HG03442 (cell line): ENCODE measurements at regions not wholly inside any gene's neighbourhood (a gene's known extent, or its start where the extent isn't known, plus 50 kb on each side); places are given as distances from the start of the nearest gene placed in this dataset.

Experiments
- ATAC-seq: cut with Tn5 transposase; IDR thresholded peaks from one replicate; pipeline ENCODE4 v1.9.1; 2021; ENCODE audit warnings: mild to moderate bottlenecking, moderate library complexity; ENCODE audit not compliant: unreplicated experiment

GRCh38 chr22:49366437-49366836 is 461.2 kb downstream of the BRD1 start:
- ATAC-seq, result no peak

GRCh38 chr22:49365910-49366309 is 461.8 kb downstream of the BRD1 start:
- no peak for ATAC-seq

- ATAC-seq, result no peak
Measured at GRCh38 chr22:49365191-49365837, 462.4 kb downstream of the BRD1 start.

GRCh38 chr22:49364398-49364797 is 463.3 kb downstream of the BRD1 start:
- ATAC-seq, result no peak

- ATAC-seq, result no peak
Measured at GRCh38 chr22:49363526-49364230, 464.0 kb downstream of the BRD1 start.

- no peak for ATAC-seq
Measured at GRCh38 chr22:49362211-49362839, 465.3 kb downstream of the BRD1 start.

GRCh38 chr22:49361164-49361563 is 466.5 kb downstream of the BRD1 start:
- no peak for ATAC-seq

GRCh38 chr22:49360746-49361145 is 466.9 kb downstream of the BRD1 start:
- ATAC-seq, result no peak

GRCh38 chr22:49359076-49359475 is 468.6 kb downstream of the BRD1 start:
- no peak for ATAC-seq

GRCh38 chr22:49357661-49358440 is 469.8 kb downstream of the BRD1 start:
- no peak for ATAC-seq

- ATAC-seq, result no peak
Measured at GRCh38 chr22:49356428-49356827, 471.2 kb downstream of the BRD1 start.

GRCh38 chr22:49355211-49355920 is 472.3 kb downstream of the BRD1 start:
- no peak for ATAC-seq

- ATAC-seq, result no peak
Measured at GRCh38 chr22:49354516-49355210, 473.0 kb downstream of the BRD1 start.

GRCh38 chr22:49353235-49353634 is 474.4 kb downstream of the BRD1 start:
- no peak for ATAC-seq

- no peak for ATAC-seq
Measured at GRCh38 chr22:49352361-49353169, 475.1 kb downstream of the BRD1 start.

GRCh38 chr22:49351761-49352227 is 475.9 kb downstream of the BRD1 start:
- ATAC-seq, result no peak

- no peak for ATAC-seq
Measured at GRCh38 chr22:49350441-49351121, 477.1 kb downstream of the BRD1 start.

GRCh38 chr22:49349841-49350381 is 477.8 kb downstream of the BRD1 start:
- no peak for ATAC-seq
